Astrocyte of the spinal cord (primary cell): ENCODE measurements at regions not wholly inside any gene's neighbourhood (a gene's known extent, or its start where the extent isn't known, plus 50 kb on each side); places are given as distances from the start of the nearest gene placed in this dataset.

ENCODE experiments used
- DNase-seq: peaks from one replicate; pipeline ENCODE4 v3.0.0; 2011; ENCODE audit warnings: low read depth, low spot score
- H3K4me3 ChIP-seq: 2 replicates; pipeline ENCODE4 v1.5.1; 2011; ENCODE audit warnings: low read depth, mild to moderate bottlenecking, low read length, moderate library complexity
- CTCF ChIP-seq: IDR thresholded peaks from 2 replicates; pipeline ENCODE4 v1.5.1; 2012; ENCODE audit warnings: low read depth, mild to moderate bottlenecking, low read length, inconsistent platforms
- in situ Hi-C: cut with HindIII; loops from 2 replicates; pipeline ENCODE4 v1.10.0; 2017; ENCODE audit warnings: low sequenced_read_pairs

- no peak overlapping the region for H3K4me3 ChIP-seq
- TF ChIP-seq CTCF = no peak
- no peak for DNase-seq
- in situ Hi-C loops = no loop called here
Observed at GRCh38 chr2:6297238-6297637, 568.5 kb downstream of the CMPK2 start.

GRCh38 chr2:6301426-6301825 lies 564.3 kb downstream of the CMPK2 start:
- no peak overlapping the region for H3K4me3 ChIP-seq
- in situ Hi-C loops = no loop called here
- DNase-seq = no peak
- TF ChIP-seq CTCF = no peak

- in situ Hi-C loops = no loop called here
Observed at GRCh38 chr2:6308986-6309385, 556.7 kb downstream of the CMPK2 start.

GRCh38 chr2:6309415-6310255 lies 556.1 kb downstream of the CMPK2 start:
- H3K4me3 ChIP-seq = no peak overlapping the region
- in situ Hi-C loops = no loop called here
- TF ChIP-seq CTCF = no peak
- DNase-seq = no peak

More at GRCh38 chr2:6308986-6309385, 556.7 kb downstream of the CMPK2 start:
- TF ChIP-seq CTCF = no peak
- DNase-seq = no peak
- H3K4me3 ChIP-seq = no peak overlapping the region

GRCh38 chr2:6310256-6311215 lies 555.2 kb downstream of the CMPK2 start:
- in situ Hi-C loops = no loop called here
- TF ChIP-seq CTCF = no peak
- no peak for DNase-seq
- H3K4me3 ChIP-seq = no peak overlapping the region

- in situ Hi-C loops = no loop called here
- no peak for TF ChIP-seq CTCF
- DNase-seq = no peak
- no peak overlapping the region for H3K4me3 ChIP-seq
Observed at GRCh38 chr2:6312367-6312766, 553.3 kb downstream of the CMPK2 start.
